PC-9 (cell line): ENCODE measurements at regions not wholly inside any gene's neighbourhood (a gene's known extent, or its start where the extent isn't known, plus 50 kb on each side); places are given as distances from the start of the nearest gene placed in this dataset.

Experiments used
- EZH2 ChIP-seq: fragments of 200-600 bp; sonication (generic); IDR thresholded peaks from 2 replicates; pipeline ENCODE4 v1.8.0; 2017; ENCODE audit warnings: antibody characterized with exemption, low read depth
- TF ChIP-seq, protein P1 (sequence below): fragments of 200-600 bp; sonication (generic); conservative IDR thresholded peaks from 2 replicates; pipeline ENCODE4 v1.6.1; 2017; ENCODE audit warnings: mixed run types, antibody characterized with exemption, mild to moderate bottlenecking, moderate library complexity

DNA sequence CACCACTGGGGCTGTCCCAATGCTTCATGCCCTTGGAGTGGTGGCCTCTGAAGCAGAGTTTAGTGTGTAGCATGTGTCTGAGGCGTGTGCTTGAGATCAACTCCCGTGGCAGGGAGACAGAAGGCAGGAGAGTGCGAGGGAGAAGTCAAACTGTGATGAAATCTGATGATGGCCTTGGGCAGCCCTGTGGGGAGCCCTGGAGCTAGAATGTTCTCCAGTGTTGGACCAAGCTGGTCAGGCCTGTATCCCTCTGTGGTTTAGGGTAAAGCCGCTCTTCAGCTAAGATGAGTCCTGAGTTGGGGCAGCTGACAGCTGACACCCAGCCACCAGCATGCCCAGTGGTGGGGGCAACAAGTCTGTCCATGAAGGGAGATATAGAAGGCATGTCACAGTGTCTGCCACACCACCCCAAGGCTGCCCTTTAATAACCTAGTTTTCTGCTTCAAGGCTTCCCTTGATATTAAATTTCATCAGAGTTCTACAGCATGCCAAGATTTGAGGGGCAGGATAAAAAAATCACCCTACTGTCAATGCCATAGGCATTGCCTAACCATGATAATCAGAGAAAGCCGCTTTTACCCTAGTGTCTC is 170.5 kb upstream of the SVIL start:
- TF ChIP-seq, protein P1, sequence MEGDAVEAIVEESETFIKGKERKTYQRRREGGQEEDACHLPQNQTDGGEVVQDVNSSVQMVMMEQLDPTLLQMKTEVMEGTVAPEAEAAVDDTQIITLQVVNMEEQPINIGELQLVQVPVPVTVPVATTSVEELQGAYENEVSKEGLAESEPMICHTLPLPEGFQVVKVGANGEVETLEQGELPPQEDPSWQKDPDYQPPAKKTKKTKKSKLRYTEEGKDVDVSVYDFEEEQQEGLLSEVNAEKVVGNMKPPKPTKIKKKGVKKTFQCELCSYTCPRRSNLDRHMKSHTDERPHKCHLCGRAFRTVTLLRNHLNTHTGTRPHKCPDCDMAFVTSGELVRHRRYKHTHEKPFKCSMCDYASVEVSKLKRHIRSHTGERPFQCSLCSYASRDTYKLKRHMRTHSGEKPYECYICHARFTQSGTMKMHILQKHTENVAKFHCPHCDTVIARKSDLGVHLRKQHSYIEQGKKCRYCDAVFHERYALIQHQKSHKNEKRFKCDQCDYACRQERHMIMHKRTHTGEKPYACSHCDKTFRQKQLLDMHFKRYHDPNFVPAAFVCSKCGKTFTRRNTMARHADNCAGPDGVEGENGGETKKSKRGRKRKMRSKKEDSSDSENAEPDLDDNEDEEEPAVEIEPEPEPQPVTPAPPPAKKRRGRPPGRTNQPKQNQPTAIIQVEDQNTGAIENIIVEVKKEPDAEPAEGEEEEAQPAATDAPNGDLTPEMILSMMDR = no peak
- no peak for TF ChIP-seq EZH2
